Umbilical cord (tissue), 1 donor: ENCODE measurements at regions not wholly inside any gene's neighbourhood (a gene's known extent, or its start where the extent isn't known, plus 50 kb on each side); places are given as distances from the start of the nearest gene placed in this dataset.
A peak's percentile ranks its signal among the peaks of the same experiment; 100 is the strongest.
"Not testable (repeated sequence)": the region's sequence is repeated elsewhere in the genome, so short reads cannot be mapped to it uniquely, and the experiment has no call there.

Source experiments
- DNase-seq: peaks from one replicate; pipeline ENCODE4 v3.0.0-alpha.2; 2015; ENCODE audit warnings: low spot score

DNA sequence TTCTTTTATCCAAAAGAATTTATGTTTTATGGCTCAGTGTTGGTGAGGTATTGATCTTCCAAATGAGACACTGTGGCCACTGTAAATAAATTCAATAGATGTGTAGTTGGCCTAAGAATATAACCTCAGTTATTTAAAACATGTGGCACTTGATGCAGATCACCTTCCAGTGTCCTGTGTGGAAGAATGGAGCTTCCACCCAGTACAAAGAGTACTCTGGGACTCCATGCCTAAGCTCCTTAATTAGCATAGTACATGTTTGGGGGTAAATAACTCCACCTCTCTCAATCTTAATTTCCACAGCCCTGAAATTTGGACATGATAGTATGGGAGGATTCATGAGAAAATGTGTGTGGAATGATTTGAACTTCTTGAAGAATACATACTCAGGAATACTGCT lies 105.7 kb downstream of the SPDYE17 start:
- not testable (repeated sequence) for DNase-seq

DNA sequence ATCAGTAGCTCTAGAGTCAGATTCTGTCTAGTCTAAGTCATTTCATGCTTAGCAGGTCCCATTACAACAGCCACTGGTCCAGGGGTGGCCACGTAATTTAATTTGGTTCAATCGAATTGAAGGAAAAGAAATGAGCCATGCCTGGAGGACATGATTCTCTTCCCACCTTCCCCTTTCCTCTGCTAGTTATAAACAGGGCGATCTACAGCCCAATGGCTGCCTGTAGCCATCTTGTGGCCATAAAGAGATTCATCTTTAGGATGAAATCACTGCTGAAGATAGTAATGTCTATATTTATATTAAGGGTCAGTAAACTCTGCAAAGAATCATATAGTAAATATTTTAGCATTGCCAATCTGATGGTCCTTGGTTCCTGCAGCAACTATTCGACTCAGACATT lies 107.4 kb downstream of the SPDYE17 start:
- DNase-seq, result not testable (repeated sequence)

DNA sequence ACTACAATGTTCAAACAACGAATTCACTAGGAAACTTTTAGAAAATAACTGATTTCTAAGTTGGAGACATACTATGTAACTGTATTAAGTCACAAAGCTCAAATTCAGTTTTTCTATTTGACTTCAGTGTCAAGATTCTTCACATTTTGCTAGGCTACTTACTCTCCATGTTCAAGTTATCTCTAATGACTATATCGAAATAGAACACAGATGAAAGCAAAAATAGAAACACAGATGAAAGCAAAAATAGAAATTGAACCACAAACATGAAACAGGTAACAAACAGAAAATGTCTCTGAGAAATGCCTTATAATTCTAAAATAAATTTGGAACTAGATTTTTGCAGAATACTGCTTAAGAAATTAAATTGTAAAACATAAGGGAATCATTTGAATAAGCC lies 113.5 kb downstream of the SPDYE17 start:
- DNase-seq, result not testable (repeated sequence)

DNA sequence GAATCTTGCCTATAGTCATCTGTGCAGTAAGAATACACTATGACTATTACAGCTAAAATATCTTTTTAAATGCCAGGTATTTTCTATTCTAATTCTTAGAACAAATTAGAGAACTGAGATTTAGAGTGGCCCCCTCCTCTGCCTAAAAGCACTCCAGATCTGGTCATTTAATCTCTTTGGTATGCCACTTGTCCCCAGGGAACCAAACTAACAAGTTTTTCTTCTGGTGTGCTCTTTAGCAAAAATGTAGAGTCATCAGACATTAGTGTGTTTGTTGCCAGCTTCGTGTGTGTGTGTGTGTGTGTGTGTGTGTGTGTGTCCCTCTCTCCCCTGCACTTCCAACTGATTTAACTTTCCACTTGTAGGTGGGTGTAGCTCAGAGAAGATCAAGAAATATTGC lies 117.8 kb downstream of the SPDYE17 start:
- peak; percentile 32 for DNase-seq

DNA sequence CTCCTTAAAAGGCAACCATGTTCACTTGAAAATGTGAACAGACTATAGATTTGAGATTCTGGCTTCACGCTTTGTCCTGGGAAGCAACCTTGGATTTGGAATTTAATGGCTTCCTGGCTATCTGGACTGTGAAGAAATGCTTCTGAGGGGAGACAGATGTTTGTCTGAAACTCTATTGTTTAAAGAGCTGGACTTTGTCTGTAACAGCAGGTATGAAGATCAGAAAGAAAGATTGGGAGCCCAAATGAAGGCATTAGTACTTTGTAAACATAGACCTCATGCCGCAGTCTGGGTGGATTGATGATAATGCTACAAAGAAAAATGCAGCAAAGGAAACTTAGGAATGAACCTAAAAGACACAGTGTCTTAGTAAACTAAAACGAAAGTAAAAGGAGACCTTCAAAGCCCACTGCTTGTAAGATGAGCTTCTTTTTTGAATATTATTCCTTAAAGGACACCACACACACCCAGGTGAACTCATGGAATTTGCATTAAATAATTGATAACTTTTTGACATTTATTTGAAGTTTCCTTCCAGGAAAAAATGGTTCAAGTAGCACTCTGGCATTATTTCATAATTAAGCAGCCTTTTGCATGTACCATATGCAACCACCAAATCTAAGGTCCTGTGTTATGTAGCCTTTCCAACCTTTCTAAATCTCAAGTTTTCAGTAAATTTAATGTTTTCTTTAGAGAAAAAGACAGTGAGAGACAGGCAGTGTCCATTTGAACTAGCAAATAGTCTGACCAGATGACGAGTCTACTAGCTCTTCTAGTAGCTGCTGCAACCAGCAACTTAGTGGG lies 119.9 kb downstream of the SPDYE17 start:
- not testable (repeated sequence) for DNase-seq

DNA sequence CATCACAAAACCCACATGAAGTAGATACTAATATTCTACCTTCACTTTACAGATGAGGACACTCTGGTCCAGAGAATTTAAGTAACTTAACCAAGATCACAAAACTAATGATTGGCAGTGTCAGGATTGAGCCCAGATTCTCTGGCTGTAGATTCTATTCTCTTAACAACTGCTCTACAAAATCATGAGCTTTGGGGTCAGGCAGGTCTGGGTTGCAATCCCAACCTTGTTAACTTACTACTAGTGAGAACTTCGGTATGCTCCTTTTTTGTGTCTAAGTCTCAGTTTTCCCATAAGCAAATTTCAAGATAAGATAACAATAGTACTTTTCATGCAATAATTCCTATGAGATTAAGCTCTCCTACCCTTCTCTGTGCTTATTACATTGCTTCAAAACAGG lies 127.5 kb downstream of the SPDYE17 start:
- not testable (repeated sequence) for DNase-seq

DNA sequence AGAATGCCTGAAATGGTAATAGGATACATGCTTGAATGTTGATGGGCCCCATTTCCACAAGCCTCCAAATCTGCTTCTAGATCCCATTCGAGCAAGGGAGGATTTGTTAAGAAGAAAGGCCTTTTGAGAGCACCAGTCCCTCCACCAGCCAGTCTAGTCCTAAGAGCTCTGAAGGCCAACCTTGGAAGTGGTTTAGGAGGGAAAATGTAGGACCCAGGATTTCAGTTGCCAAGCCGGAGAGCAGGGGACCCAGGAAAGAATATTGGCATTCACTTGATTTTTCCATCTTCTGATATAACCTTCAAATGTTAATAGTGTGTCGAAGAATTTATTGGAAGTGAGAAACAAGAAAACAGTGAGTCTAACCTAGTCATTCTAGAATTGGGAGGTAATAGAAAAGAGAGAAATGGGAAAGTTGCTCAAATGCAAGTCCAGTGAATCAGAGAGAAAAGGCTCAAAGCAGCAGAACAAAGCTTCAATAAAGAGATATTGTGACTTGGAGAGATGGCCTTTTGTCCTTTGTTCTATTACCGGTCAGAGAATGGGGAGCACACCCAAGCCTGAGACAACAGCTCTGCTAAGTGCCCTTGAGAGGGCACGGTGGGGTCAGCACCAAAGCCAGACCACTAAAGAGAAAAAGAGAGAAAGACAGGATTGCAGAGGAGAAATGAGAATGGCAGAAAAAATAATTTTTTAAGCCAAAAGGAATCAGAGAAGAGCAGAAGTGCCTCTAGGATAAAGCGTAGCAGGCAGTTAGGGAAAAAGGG lies 130.0 kb downstream of the SPDYE17 start:
- not testable (repeated sequence) for DNase-seq

DNA sequence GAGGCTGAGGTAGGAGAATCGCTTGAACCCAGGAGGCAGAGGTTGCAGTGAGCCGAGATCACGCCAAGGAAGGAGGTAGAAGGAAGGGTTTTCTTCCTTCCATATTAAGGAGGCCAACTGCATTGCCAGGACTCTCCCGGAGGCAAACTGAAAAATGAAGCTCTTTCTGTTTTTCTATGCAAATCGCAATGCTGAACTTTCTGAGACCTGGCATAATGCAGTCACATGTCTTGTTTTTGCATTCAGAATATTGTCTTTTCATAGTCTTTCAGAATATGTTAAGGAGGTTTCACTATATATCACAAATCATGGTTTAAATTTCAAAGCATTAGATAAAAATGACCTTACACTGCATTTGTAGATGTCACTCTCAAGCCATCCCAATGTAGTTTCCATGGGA lies 133.4 kb downstream of the SPDYE17 start:
- DNase-seq, result not testable (repeated sequence)

DNA sequence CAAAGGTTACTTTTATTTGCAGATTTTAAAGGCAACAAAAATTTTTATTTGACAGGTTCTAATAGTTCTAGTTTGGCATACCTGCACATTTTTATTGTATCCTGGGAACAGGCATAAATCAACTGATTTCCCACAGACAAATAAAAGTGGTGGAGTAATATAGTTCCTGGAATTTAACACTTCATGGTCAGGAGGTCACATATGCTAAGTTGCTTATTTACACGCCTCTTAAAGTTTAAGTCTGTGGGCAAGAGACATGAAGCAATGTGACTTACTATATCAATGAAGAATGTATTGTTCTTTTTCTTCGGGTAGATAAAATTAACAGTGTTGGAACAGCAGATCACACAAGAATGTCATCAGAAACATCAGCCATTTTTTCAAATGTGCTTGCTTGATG lies 135.2 kb downstream of the SPDYE17 start:
- not testable (repeated sequence) for DNase-seq

DNA sequence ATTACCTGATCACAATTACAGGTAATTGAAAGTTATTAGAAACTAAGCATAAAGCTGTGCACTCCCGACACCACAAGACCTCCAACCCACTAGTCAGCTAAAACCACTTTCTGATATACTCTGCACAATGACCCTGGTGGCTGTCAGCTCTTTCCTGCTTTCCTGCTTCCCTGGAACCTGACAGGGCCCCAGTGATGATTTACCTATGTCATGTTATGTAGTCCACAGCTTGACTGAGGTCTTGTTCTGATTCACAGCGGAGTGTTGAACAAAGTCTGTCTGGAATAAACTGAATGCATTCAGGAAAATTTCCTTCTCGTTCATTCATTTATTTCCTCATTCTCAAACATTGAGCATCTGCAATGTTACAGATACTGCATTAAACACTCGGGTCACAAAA lies 136.5 kb downstream of the SPDYE17 start:
- not testable (repeated sequence) for DNase-seq

DNA sequence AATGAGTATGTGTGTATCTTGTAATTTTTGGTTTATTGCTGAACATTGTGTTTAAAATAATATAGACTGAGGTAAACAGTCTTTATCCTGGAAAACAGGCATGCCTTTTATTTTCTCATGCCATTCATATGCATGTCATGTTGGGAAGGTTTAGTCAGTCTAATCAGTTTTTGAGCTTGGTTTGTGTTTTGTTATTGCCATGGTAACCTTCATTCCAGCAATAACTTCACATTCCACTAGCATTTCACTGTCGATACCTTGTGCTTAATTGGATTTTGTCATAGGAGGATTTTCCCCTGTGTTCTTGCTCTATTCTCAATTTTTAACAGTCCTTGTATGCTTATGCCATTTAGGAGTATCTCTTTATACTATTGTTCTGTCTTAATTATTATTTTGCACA lies 140.4 kb downstream of the SPDYE17 start:
- DNase-seq, result not testable (repeated sequence)

DNA sequence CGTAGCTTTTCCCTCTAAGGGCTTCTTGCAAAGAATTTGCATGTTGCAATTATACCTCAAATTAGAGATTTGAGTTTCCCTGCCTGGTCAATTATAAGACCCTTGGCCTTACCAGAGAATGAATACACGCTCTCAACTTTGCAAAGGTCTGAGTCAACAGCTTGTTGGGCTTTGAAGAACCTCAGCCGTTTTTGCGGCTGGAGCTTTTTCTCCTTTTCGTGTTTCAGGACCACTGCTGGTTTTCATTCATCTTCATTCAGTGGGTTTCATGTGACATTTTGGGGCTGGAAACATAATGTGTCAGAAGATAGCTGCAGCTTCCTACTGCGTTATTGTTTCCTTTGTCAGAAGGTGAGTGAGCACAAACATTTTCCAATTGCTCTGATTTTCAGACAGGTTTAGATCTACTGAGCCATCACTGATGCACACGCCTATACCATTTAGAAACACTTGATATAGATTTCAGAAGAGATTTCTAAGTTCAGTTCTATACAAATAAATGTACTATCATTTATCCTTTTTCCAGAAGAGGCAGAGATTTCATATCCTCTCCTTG lies 152.3 kb downstream of the SPDYE17 start:
- DNase-seq, result not testable (repeated sequence)

DNA sequence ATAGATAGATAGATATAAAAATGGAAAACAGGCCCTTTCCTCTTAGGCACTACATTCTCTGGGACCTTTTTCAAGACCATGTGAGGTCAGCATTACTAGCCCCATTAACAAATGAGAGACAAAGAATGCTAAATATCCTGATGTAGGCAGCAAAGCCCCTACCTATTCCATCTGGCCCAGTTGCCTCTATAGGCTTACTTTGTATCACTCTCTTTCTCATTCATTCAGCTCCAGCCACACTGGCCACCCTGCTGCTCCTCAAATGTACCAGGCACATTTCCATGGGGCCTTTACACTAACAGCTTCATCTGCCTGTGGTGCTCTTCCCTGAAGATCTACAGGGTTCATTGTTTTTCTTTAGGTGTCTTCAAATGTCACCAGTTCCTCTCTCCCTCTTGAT lies 156.4 kb downstream of the SPDYE17 start:
- not testable (repeated sequence) for DNase-seq

DNA sequence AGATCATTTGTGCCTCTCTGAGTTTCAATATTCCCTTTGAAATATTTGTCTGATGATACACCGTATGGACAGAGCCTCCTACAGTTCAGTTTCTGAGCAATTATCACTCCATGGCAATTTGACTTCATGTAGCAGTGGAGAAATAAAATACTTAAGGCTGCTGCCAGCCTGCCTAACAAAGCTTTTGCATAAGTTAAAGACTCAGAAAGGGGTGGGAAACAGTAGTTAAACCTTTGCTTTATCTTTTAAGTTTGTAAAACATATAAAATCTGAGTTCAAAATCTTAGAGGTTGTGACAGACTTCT lies 161.7 kb downstream of the SPDYE17 start:
- DNase-seq, result not testable (repeated sequence)

DNA sequence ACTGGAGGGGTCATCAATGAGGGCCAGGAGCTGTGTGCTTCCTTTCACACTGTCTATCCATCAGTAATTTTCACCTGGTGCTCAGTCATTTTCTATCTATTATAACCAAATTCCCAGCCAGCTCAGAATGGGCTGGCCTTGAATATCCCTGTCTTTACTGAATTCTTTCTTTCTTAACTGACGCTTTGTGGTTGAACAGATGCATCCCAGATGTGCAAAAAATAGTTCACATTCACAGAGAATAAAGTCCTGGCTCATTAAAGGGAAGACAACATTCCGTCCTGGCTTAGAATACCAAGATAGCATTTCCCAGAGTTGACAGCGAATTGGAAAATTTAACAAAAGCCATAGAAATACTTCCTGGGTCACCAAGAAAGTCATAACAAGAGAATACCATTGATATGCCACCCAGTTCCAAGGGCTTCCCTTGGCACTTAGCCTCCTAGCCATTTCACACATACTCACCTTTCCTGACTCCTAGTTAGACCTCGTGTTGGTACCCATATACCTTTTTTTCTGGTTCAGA lies 164.7 kb downstream of the SPDYE17 start:
- peak; percentile 22 for DNase-seq

DNA sequence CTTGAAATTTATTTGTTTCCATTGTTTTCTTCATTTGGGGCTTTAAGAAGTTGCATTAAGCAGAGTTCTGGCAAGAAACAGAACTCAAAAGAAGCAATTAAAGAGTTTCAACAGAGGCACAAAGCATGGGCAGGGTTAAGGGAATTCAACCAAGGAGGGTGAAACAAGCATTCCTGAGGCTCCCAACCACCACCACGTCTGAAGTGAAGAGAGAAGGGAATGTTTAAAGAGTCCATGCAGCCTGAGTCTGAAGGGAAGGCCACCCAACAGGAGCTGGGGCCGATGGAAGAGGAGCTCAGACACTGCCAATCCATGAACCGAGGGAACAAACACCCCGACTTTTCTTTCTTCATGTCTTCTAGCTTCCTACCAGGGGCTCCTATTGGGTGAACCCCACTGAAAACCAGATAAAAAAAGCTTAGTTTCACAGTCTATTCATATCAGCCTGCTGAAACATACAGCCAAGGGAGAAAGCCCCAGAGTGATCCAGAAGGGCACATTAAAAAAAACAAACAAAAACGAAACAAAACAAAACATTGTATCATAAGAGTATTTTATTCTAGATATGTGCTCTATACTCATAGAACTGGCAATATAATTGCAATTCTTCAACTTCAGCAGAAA lies 168.9 kb downstream of the SPDYE17 start:
- not testable (repeated sequence) for DNase-seq

DNA sequence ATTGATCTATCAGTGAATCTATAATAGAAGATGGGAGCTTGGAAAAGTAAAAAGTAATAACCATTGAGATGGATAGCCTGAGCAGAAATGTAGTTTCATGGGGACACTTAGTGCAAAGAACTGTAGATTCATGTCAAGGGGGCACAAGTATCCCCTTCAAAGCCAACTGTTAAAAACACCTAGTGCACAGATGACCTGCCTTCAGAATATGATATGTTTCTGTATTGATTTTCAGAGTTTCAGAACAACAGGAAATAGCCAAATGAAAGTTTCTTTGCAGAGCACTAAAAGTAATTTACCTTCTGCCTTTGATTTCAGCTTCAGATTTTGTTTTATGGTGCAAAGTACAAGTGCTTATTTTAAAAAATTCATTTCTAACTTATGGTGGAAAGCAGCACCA lies 169.9 kb downstream of the SPDYE17 start:
- not testable (repeated sequence) for DNase-seq

DNA sequence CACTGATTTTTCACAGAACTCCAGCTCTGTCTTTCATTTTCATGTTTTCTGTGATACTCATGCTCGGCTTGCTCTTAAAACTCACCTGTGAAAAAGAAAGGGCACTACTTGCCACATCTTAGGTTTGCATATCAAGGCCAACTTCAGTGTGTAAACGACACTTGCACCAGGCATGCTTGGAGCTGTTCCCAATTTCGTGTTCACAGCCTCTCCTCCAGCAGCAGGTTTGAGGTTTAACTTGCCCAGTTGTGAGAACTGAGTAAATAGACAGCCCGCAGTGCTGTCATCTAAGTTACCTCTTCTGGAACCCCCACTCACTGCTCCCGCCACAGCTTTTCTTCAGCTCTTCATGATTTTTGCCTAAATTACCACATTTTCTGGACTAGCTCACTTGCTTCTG lies 172.2 kb downstream of the SPDYE17 start:
- DNase-seq, result not testable (repeated sequence)

DNA sequence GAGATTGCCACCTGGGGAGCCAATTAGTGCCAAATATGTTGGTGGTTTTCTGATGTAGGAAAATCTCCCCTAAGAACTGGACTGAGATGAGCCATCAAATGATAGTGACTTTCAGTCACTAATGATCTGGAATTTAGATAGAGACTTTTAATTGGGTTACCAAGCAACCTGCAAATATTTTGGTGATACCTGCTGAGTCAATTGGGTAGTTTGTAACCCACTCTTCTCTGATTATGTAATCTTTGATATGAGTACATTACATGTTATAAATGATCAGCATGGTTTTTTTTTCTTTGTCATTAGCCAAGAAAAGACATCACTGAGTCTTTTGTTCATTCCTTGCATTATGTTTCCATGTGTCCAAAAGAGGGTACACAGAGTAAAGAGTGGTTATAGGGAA lies 177.5 kb downstream of the SPDYE17 start:
- DNase-seq, result not testable (repeated sequence)

DNA sequence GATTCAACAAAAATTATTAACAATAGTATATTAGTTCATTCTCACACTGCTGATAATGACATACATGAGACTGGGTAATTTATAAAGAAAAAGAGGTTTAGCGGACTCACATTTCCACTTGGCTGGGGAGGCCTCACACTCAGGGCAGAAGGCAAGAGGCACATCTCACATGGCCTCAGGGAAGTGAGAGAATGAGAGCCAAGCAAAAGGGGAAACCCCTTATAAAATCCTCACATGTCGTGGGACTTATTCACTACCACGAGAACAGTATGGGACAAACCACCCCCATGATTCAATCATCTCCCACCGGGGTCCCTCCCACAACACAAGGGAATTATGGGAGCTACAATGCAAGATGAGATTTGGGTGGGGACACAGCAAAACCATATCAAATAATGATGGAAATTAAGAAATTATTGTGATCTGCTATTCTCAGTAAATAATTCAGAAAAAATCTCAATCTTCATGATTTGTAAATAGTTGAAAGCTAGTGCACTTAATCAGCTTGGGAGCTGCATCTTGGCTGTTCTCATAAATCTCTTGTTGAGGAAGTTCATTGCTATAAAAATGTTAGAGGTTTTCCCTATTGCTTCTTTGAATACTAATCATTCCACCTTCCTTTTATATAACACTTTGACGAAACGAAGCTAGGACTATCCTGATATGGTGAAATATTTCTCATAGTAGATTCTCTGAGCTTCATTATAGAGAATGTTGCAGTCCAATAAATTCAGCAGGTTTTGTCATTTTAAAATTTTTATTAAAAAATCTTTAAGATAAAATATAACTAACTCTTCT lies 179.2 kb downstream of the SPDYE17 start:
- not testable (repeated sequence) for DNase-seq

DNA sequence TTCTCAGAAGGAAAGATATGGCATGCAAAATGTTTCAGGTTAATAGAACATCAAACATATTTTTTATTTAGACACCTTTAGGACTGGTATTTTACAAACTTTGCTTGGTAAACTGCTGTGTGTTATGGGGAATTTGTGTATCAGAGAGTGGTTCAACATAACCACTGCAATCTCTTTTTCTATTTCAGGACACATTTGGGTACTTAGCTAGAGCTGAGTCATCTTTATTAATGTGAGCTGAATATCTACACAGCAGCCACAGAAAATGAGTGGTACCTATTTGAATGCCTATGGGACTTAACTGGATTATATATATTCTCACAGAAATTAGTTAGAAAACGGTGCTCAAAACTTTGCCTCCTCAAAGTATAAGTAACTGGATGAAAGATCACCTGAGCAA lies 179.8 kb downstream of the SPDYE17 start:
- not testable (repeated sequence) for DNase-seq
